ENCODE measurements at regions not wholly inside any gene's neighbourhood (a gene's known extent, or its start where the extent isn't known, plus 50 kb on each side); places are given as distances from the start of the nearest gene placed in this dataset.
"Not testable (repeated sequence)": the region's sequence is repeated elsewhere in the genome, so short reads cannot be mapped to it uniquely, and the experiment has no call there.

GRCh38 chr7:56218510-56218909, 102.3 kb upstream of the NUPR2 start:
- no peak for DNase-seq

- DNase-seq, result no peak
Measured at GRCh38 chr7:56213574-56213973, 97.4 kb upstream of the NUPR2 start.

- no peak for DNase-seq
Measured at GRCh38 chr7:56206420-56206819, 90.2 kb upstream of the NUPR2 start.

GRCh38 chr7:56199639-56200038, 83.4 kb upstream of the NUPR2 start:
- no peak for DNase-seq

GRCh38 chr7:56196195-56196594, 80.0 kb upstream of the NUPR2 start:
- not testable (repeated sequence) for DNase-seq

- no peak for DNase-seq
Measured at GRCh38 chr7:56188823-56189346, 72.7 kb upstream of the NUPR2 start.

- no peak for DNase-seq
Measured at GRCh38 chr7:56188376-56188775, 72.2 kb upstream of the NUPR2 start.

- DNase-seq, result no peak
Measured at GRCh38 chr7:56181010-56181409, 64.8 kb upstream of the NUPR2 start.

GRCh38 chr7:56175771-56176170, 59.6 kb upstream of the NUPR2 start:
- DNase-seq, result no peak

- no peak for DNase-seq
Measured at GRCh38 chr7:56174875-56175760, 58.9 kb upstream of the NUPR2 start.

GRCh38 chr7:56174346-56174874, 58.2 kb upstream of the NUPR2 start:
- no peak for DNase-seq

All from activated effector memory CD4-positive, alpha-beta T cell treated with anti-CD3 and anti-CD28 coated beads, Interleukin-2, amount 50 U/mL, for 16 hours (primary cell).